ENCODE measurements at regions not wholly inside any gene's neighbourhood (a gene's known extent, or its start where the extent isn't known, plus 50 kb on each side); places are given as distances from the start of the nearest gene placed in this dataset.
A peak's percentile ranks its signal among the peaks of the same experiment; 100 is the strongest.

DNA sequence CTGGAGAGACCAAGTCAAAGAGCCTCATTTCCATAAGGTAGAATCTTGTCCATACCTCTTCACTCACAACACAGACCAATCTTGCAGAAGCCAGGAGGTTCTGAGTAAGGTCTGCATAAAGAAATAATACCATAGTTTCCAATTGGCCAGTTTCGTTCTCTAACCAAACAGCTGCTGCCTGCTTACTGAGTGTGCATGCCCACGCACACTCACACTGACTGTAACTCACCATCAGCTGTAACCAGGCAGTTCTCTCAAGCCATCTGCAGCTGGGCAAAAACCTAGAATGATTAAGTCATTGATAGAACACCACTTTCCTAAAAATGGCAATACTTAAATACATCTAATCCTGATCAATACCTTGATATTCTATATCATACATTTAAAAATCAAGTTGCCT, 106.6 kb upstream of the VAV3 start:
- no peak overlapping the region for H3K4me3 ChIP-seq (ENCODE audit: low read length)
- Mint-ChIP-seq H3K4me3 (no peak overlapping the region), H3K9me3 (no peaks in the 10 kb centered on the region), H3K27me3 (peaks cover 0 to 4% of the 10 kb centered on the region in 2 donors), H3K4me1 (peaks cover 4 to 11% (median 9%) of the 10 kb centered on the region in 3 donors), H3K36me3 (peaks cover 0 to 4% (median 0%) of the 10 kb centered on the region in 3 donors), H3K27ac (no peak overlapping the region)
- no peaks in the 10 kb centered on the region for H3K36me3 ChIP-seq (ENCODE audit: insufficient read depth, low read length)
- H3K27me3 ChIP-seq (ENCODE audit: insufficient read depth, low read length, poor library complexity, severe bottlenecking) = no peaks in the 10 kb centered on the region
- DNase-seq = no peak
- ChIA-PET CTCF (no interaction called here), POLR2A (no interaction called here)
- no peaks in the 10 kb centered on the region for H3K9me3 ChIP-seq (ENCODE audit: low read length)
- peaks cover 6% of the 10 kb centered on the region for H3K4me1 ChIP-seq (ENCODE audit: insufficient read depth, low read length)
- H3K27ac ChIP-seq (ENCODE audit: low read depth, low read length) = no peak overlapping the region

DNA sequence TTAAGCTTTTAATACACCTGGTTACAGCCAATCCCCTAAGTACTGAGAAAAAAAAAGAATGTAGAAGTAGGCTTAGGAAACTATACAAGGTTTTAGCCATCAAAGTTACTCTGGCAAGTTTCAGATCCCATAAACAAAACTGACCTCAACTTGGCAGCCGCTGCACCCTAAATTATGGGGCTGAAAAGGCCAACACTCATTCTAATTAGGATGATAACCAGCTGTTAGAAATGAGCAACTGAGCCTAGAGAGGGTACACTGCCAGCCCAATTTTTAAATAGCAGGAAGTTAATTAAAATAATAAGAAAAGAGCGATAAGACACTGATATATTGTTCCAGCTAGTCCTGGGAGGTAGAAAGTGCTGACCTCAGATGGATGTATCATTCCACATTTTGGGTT, 105.7 kb upstream of the VAV3 start:
- Histone ChIP-seq H3K27me3 (ENCODE audit: insufficient read depth, low read length, poor library complexity, severe bottlenecking) (no peaks in the 10 kb centered on the region), H3K4me1 (ENCODE audit: insufficient read depth, low read length) (peaks cover 4% of the 10 kb centered on the region), H3K36me3 (ENCODE audit: insufficient read depth, low read length) (no peaks in the 10 kb centered on the region), H3K27ac (ENCODE audit: low read depth, low read length) (no peak overlapping the region), H3K9me3 (ENCODE audit: low read length) (no peaks in the 10 kb centered on the region), H3K4me3 (ENCODE audit: low read length) (no peak overlapping the region)
- Mint-ChIP-seq H3K36me3 (peaks cover 0 to 4% (median 0%) of the 10 kb centered on the region in 3 donors), H3K27me3 (peaks cover 0 to 4% of the 10 kb centered on the region in 2 donors), H3K4me3 (no peak overlapping the region), H3K9me3 (no peaks in the 10 kb centered on the region), H3K4me1 (peaks cover 4 to 11% (median 9%) of the 10 kb centered on the region in 3 donors), H3K27ac (no peak overlapping the region)
- ChIA-PET POLR2A (no interaction called here), CTCF (no interaction called here)
- no peak for DNase-seq

DNA sequence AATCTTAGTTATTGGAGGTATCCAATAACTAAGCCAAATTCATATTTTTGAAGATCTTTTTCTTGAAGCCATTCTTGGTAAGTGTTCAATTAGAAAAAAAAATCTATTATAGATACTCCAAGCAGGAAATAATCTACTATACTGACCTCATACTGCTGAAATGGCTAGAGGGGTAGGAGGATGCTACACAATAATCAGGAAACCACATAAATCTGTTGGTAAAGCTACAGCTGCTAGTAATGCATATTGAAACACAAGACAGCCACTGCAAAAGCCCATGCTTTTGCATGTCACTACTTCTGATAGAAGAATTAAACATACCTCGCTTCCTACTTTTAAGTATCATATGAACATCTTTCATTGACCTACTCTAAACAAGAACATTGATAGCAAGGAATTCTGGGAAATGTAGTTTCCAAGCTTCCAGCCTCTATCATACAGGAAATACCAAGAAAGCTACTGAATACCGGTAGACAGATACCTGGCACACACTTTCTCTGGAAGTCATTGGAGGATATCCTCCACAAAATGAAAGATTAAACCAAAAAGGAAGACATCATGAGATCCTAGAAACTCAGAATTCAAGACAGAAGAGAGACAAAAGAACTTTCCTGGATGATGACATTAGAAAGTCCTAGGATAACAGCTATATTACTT, 103.0 kb upstream of the VAV3 start:
- Histone ChIP-seq H3K4me1 (ENCODE audit: insufficient read depth, low read length) (no peaks in the 10 kb centered on the region), H3K4me3 (ENCODE audit: low read length) (no peak overlapping the region), H3K27me3 (ENCODE audit: insufficient read depth, low read length, poor library complexity, severe bottlenecking) (no peaks in the 10 kb centered on the region), H3K9me3 (ENCODE audit: low read length) (no peaks in the 10 kb centered on the region), H3K36me3 (ENCODE audit: insufficient read depth, low read length) (no peaks in the 10 kb centered on the region), H3K27ac (ENCODE audit: low read depth, low read length) (no peak overlapping the region)
- no peaks in the 10 kb centered on the region for H3K36me3 Mint-ChIP-seq
- H3K27me3 Mint-ChIP-seq = peaks cover 0 to 4% of the 10 kb centered on the region in 2 donors
- H3K4me3 Mint-ChIP-seq = peak overlapping the region in 1 of 7 donors; percentile 2
- POLR2A ChIA-PET = interaction anchor here (1.0 kb wide), 1 partner anchor 9 kb away, joined by 3 read pairs; no protein-coding TSS in a partner anchor
- DNase-seq = no peak
- CTCF ChIA-PET = interaction anchor here (1.0 to 1.3 kb wide), 2 partner anchors 13 to 57 kb away, joined by 3 to 4 read pairs; no protein-coding TSS in a partner anchor
- peaks cover 0 to under 1% (median 0%) of the 10 kb centered on the region in 5 donors for H3K9me3 Mint-ChIP-seq
- peak overlapping the region in 1 of 8 donors; percentile 47 for H3K27ac Mint-ChIP-seq
- peaks cover 4 to 11% (median 9%) of the 10 kb centered on the region in 3 donors for H3K4me1 Mint-ChIP-seq

DNA sequence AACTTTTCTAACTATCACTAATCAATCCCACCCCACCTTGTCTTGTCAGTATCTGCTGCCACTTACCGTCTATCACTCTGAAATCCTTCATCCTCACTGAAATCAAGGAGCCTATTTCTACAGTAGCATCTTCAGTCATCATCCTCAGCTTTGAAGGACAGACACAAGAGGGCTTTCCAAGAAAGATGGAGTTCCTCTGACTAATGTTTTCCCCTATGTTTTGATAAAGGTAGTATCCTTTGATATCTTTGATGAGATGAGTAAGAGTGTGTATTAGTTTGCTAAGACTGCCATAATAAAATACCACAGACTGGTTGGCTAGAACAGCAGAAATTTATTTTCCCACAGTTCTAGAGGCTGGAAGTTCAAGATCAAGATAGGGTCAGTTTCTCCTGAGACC, 101.8 kb upstream of the VAV3 start:
- Mint-ChIP-seq H3K4me3 (no peak overlapping the region), H3K9me3 (peaks cover 0 to 13% (median under 1%) of the 10 kb centered on the region in 5 donors), H3K36me3 (peaks cover 0 to 11% (median 0%) of the 10 kb centered on the region in 3 donors), H3K4me1 (peaks cover 4 to 11% (median 9%) of the 10 kb centered on the region in 3 donors), H3K27me3 (peaks cover 2 to 4% of the 10 kb centered on the region in 2 donors), H3K27ac (peak overlapping the region in 1 of 8 donors; percentile 1)
- no peaks in the 10 kb centered on the region for H3K4me1 ChIP-seq (ENCODE audit: insufficient read depth, low read length)
- CTCF ChIA-PET = no interaction called here
- H3K9me3 ChIP-seq (ENCODE audit: low read length) = no peaks in the 10 kb centered on the region
- DNase-seq = no peak
- no peak overlapping the region for H3K4me3 ChIP-seq (ENCODE audit: low read length)
- no peaks in the 10 kb centered on the region for H3K27me3 ChIP-seq (ENCODE audit: insufficient read depth, low read length, poor library complexity, severe bottlenecking)
- POLR2A ChIA-PET = no interaction called here
- no peaks in the 10 kb centered on the region for H3K36me3 ChIP-seq (ENCODE audit: insufficient read depth, low read length)
- no peak overlapping the region for H3K27ac ChIP-seq (ENCODE audit: low read depth, low read length)

GRCh38 chr1:108064255-108064654, 99.3 kb upstream of the VAV3 start:
- POLR2A ChIA-PET = no interaction called here
- Mint-ChIP-seq H3K27me3 (peaks cover 0 to 8% of the 10 kb centered on the region in 2 donors), H3K27ac (no peak overlapping the region), H3K4me1 (peaks cover 4 to 11% (median 9%) of the 10 kb centered on the region in 3 donors), H3K36me3 (peaks cover 0 to 18% (median 0%) of the 10 kb centered on the region in 3 donors), H3K9me3 (peaks cover 3 to 16% (median 4%) of the 10 kb centered on the region in 5 donors), H3K4me3 (no peak overlapping the region)
- H3K4me1 ChIP-seq (ENCODE audit: insufficient read depth, low read length) = no peaks in the 10 kb centered on the region
- CTCF ChIA-PET = no interaction called here
- no peak overlapping the region for H3K4me3 ChIP-seq (ENCODE audit: low read length)
- H3K36me3 ChIP-seq (ENCODE audit: insufficient read depth, low read length) = no peaks in the 10 kb centered on the region
- H3K27ac ChIP-seq (ENCODE audit: low read depth, low read length) = no peak overlapping the region
- H3K9me3 ChIP-seq (ENCODE audit: low read length) = no peaks in the 10 kb centered on the region
- H3K27me3 ChIP-seq (ENCODE audit: insufficient read depth, low read length, poor library complexity, severe bottlenecking) = no peaks in the 10 kb centered on the region
- DNase-seq = no peak

DNA sequence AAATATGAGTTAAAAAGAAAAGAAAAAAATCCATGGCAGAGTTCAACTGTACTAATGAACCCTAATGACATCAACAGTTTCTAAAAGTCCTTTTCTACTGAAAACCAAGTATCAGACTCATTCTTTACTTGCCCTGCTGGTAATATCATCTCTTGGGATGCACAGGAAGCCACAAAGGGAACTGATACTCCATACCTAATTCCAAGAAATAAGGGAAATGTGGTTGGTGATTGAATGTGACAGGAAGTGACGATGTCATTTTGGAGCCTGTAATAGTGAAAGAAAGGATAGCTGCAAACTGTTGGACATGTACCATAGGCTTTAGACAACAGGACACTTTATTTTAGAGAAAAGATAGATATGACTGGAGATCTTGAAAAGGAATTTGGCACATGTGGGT, 98.7 kb upstream of the VAV3 start:
- no peaks in the 10 kb centered on the region for H3K4me1 ChIP-seq (ENCODE audit: insufficient read depth, low read length)
- Mint-ChIP-seq H3K4me3 (no peak overlapping the region), H3K27me3 (peaks cover 0 to 8% of the 10 kb centered on the region in 2 donors), H3K4me1 (peaks cover 4 to 11% (median 9%) of the 10 kb centered on the region in 3 donors), H3K9me3 (peaks cover 3 to 16% (median 4%) of the 10 kb centered on the region in 5 donors), H3K27ac (no peak overlapping the region), H3K36me3 (peaks cover 0 to 18% (median 0%) of the 10 kb centered on the region in 3 donors)
- ChIA-PET CTCF (no interaction called here), POLR2A (no interaction called here)
- H3K9me3 ChIP-seq (ENCODE audit: low read length) = no peaks in the 10 kb centered on the region
- DNase-seq = no peak
- no peaks in the 10 kb centered on the region for H3K36me3 ChIP-seq (ENCODE audit: insufficient read depth, low read length)
- no peaks in the 10 kb centered on the region for H3K27me3 ChIP-seq (ENCODE audit: insufficient read depth, low read length, poor library complexity, severe bottlenecking)
- no peak overlapping the region for H3K4me3 ChIP-seq (ENCODE audit: low read length)
- H3K27ac ChIP-seq (ENCODE audit: low read depth, low read length) = no peak overlapping the region

GRCh38 chr1:108059945-108060344, 95.0 kb upstream of the VAV3 start:
- Histone ChIP-seq H3K27ac (ENCODE audit: low read depth, low read length) (no peak overlapping the region), H3K36me3 (ENCODE audit: insufficient read depth, low read length) (no peaks in the 10 kb centered on the region), H3K4me1 (ENCODE audit: insufficient read depth, low read length) (no peaks in the 10 kb centered on the region), H3K4me3 (ENCODE audit: low read length) (no peak overlapping the region), H3K27me3 (ENCODE audit: insufficient read depth, low read length, poor library complexity, severe bottlenecking) (no peaks in the 10 kb centered on the region), H3K9me3 (ENCODE audit: low read length) (no peaks in the 10 kb centered on the region)
- DNase-seq = no peak
- Mint-ChIP-seq H3K27ac (no peak overlapping the region), H3K27me3 (peaks cover 7 to 14% of the 10 kb centered on the region in 2 donors), H3K9me3 (peaks cover 3 to 16% (median 4%) of the 10 kb centered on the region in 5 donors), H3K36me3 (peaks cover 0 to 18% (median 0%) of the 10 kb centered on the region in 3 donors), H3K4me3 (no peak overlapping the region), H3K4me1 (no peaks in the 10 kb centered on the region)
- ChIA-PET CTCF (no interaction called here), POLR2A (no interaction called here)

- peaks cover 3 to 11% (median 4%) of the 10 kb centered on the region in 5 donors for H3K9me3 Mint-ChIP-seq
- H3K27me3 Mint-ChIP-seq = peaks cover 7 to 14% of the 10 kb centered on the region in 2 donors
- H3K36me3 Mint-ChIP-seq = peaks cover 0 to 14% (median 0%) of the 10 kb centered on the region in 3 donors
- no peak overlapping the region for H3K27ac ChIP-seq (ENCODE audit: low read depth, low read length)
- H3K9me3 ChIP-seq (ENCODE audit: low read length) = no peaks in the 10 kb centered on the region
- H3K27me3 ChIP-seq (ENCODE audit: insufficient read depth, low read length, poor library complexity, severe bottlenecking) = no peaks in the 10 kb centered on the region
- H3K4me1 ChIP-seq (ENCODE audit: insufficient read depth, low read length) = no peaks in the 10 kb centered on the region
- POLR2A ChIA-PET = interaction anchor here (0.6 kb wide), 1 partner anchor 275 kb away, joined by 3 read pairs; no protein-coding TSS in a partner anchor
- no peaks in the 10 kb centered on the region for H3K4me1 Mint-ChIP-seq
- H3K27ac Mint-ChIP-seq = no peak overlapping the region
- no peak overlapping the region for H3K4me3 ChIP-seq (ENCODE audit: low read length)
- no peak overlapping the region for H3K4me3 Mint-ChIP-seq
- CTCF ChIA-PET = interaction anchor here (1.3 kb wide), 1 partner anchor 23 kb away, joined by 4 read pairs; no protein-coding TSS in a partner anchor
- DNase-seq = no peak
- no peaks in the 10 kb centered on the region for H3K36me3 ChIP-seq (ENCODE audit: insufficient read depth, low read length)
Observed at GRCh38 chr1:108057541-108057940, 92.6 kb upstream of the VAV3 start.
